PC-9 (cell line): ENCODE measurements at regions not wholly inside any gene's neighbourhood (a gene's known extent, or its start where the extent isn't known, plus 50 kb on each side); places are given as distances from the start of the nearest gene placed in this dataset.

Experiments used
- BruUV-seq: library from RNA; stranded (reverse); fragments of 400-500 nt; replicated peaks from 2 replicates; lab custom pipeline; 2021; lab: Mats Ljungman, UMichigan
- CTCF ChIA-PET: fragments of 300-600 bp; sonication (Branson Sonifier 250); formaldehyde crosslinking; loops from one replicate; lab custom pipeline; 2022; ENCODE audit warnings: antibody characterized with exemption; lab: Charles Lee
- POLR2A ChIA-PET: fragments of 300-600 bp; sonication (Branson Sonifier 250); formaldehyde crosslinking; loops from one replicate; lab custom pipeline; 2022; ENCODE audit warnings: antibody characterized with exemption; ENCODE audit not compliant: unreplicated experiment; lab: Charles Lee
- DNase-seq, 2 experiments: peaks; one replicate each; pipeline versions ENCODE4 v3.0.0 to v3.0.0-alpha.2; 2015 to 2022; ENCODE audit warnings: mixed read lengths in 1 of 2
- H2AFZ ChIP-seq: fragments of 200-600 bp; sonication (generic); 2 replicates; pipeline ENCODE4 v1.8.1; 2017; ENCODE audit warnings: antibody characterized with exemption
- H3F3A ChIP-seq: fragments of 200-600 bp; sonication (generic); 2 replicates; pipeline ENCODE4 v1.8.1; 2017; ENCODE audit warnings: antibody characterized with exemption, mild to moderate bottlenecking, low read depth; ENCODE audit not compliant: insufficient read depth
- H3K27ac ChIP-seq: fragments of 200-600 bp; sonication (generic); 2 replicates; pipeline ENCODE4 v1.6.1; 2016; ENCODE audit warnings: mixed run types
- H3K27me3 ChIP-seq: fragments of 200-600 bp; sonication (generic); 2 replicates; pipeline ENCODE4 v1.6.1; 2016; ENCODE audit warnings: low read depth, mixed run types; ENCODE audit not compliant: insufficient read depth
- H3K36me3 ChIP-seq: fragments of 200-600 bp; sonication (generic); 2 replicates; pipeline ENCODE4 v1.6.1; 2016; ENCODE audit warnings: low read depth, mixed run types
- H3K4me1 ChIP-seq: fragments of 200-600 bp; sonication (generic); replicated peaks from 2 replicates; pipeline ENCODE4 v1.6.1; 2016; ENCODE audit warnings: mixed run types; ENCODE audit not compliant: insufficient read depth
- H3K4me2 ChIP-seq: fragments of 200-600 bp; sonication (generic); 2 replicates; pipeline ENCODE4 v1.6.1; 2017; ENCODE audit warnings: mixed run types
- H3K4me3 ChIP-seq: fragments of 200-600 bp; sonication (generic); 2 replicates; pipeline ENCODE4 v1.6.1; 2016; ENCODE audit warnings: mixed run types
- H3K79me2 ChIP-seq: fragments of 200-600 bp; sonication (generic); 2 replicates; pipeline ENCODE4 v1.6.1; 2017; ENCODE audit warnings: low read depth, mixed run types
- H3K9me2 ChIP-seq: fragments of 200-600 bp; sonication (generic); 2 replicates; pipeline ENCODE4 v1.8.1; 2017; ENCODE audit warnings: mild to moderate bottlenecking; ENCODE audit not compliant: insufficient read depth
- H3K9me3 ChIP-seq: fragments of 200-600 bp; sonication (generic); 2 replicates; pipeline ENCODE4 v1.8.1; 2016; ENCODE audit warnings: low read depth; ENCODE audit not compliant: insufficient read depth
- H4K20me1 ChIP-seq: fragments of 200-600 bp; sonication (generic); 2 replicates; pipeline ENCODE4 v1.8.1; 2017; ENCODE audit not compliant: insufficient read depth
- EZH2 ChIP-seq: fragments of 200-600 bp; sonication (generic); IDR thresholded peaks from 2 replicates; pipeline ENCODE4 v1.8.0; 2017; ENCODE audit warnings: antibody characterized with exemption, low read depth
- intact Hi-C: fragments of 100-400 bp; cut with micrococcal nuclease; formaldehyde crosslinking; loops from one replicate; pipeline ENCODE4 v1.10.0; 2022; ENCODE audit not compliant: unreplicated experiment
- TF ChIP-seq, protein P1 (sequence below): fragments of 200-600 bp; sonication (generic); conservative IDR thresholded peaks from 2 replicates; pipeline ENCODE4 v1.6.1; 2017; ENCODE audit warnings: mixed run types, antibody characterized with exemption, mild to moderate bottlenecking, moderate library complexity

GRCh38 chr6:81636930-81637568 lies 115.4 kb downstream of the TENT5A start:
- TF ChIP-seq, protein P1, sequence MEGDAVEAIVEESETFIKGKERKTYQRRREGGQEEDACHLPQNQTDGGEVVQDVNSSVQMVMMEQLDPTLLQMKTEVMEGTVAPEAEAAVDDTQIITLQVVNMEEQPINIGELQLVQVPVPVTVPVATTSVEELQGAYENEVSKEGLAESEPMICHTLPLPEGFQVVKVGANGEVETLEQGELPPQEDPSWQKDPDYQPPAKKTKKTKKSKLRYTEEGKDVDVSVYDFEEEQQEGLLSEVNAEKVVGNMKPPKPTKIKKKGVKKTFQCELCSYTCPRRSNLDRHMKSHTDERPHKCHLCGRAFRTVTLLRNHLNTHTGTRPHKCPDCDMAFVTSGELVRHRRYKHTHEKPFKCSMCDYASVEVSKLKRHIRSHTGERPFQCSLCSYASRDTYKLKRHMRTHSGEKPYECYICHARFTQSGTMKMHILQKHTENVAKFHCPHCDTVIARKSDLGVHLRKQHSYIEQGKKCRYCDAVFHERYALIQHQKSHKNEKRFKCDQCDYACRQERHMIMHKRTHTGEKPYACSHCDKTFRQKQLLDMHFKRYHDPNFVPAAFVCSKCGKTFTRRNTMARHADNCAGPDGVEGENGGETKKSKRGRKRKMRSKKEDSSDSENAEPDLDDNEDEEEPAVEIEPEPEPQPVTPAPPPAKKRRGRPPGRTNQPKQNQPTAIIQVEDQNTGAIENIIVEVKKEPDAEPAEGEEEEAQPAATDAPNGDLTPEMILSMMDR: no peak
- TF ChIP-seq EZH2: no peak
- Histone ChIP-seq H2AFZ (no peak overlapping the region), H3K27ac (no peak overlapping the region), H3K4me1 (peaks cover 18% of the 10 kb centered on the region; the same call in 1 of the 2 replicates), H3K9me3 (no peaks in the 10 kb centered on the region), H4K20me1 (no peaks in the 10 kb centered on the region), H3K9me2 (no peaks in the 10 kb centered on the region), H3K4me2 (no peak overlapping the region), H3K27me3 (no peaks in the 10 kb centered on the region), H3K79me2 (no peaks in the 10 kb centered on the region), H3K4me3 (no peak overlapping the region), H3K36me3 (no peaks in the 10 kb centered on the region), H3F3A (no peaks in the 10 kb centered on the region)
- BruUV-seq: no TSS peak
- POLR2A ChIA-PET: no interaction called here
- CTCF ChIA-PET: no interaction called here
- no peak for DNase-seq
- intact Hi-C loops: no loop called here

DNA sequence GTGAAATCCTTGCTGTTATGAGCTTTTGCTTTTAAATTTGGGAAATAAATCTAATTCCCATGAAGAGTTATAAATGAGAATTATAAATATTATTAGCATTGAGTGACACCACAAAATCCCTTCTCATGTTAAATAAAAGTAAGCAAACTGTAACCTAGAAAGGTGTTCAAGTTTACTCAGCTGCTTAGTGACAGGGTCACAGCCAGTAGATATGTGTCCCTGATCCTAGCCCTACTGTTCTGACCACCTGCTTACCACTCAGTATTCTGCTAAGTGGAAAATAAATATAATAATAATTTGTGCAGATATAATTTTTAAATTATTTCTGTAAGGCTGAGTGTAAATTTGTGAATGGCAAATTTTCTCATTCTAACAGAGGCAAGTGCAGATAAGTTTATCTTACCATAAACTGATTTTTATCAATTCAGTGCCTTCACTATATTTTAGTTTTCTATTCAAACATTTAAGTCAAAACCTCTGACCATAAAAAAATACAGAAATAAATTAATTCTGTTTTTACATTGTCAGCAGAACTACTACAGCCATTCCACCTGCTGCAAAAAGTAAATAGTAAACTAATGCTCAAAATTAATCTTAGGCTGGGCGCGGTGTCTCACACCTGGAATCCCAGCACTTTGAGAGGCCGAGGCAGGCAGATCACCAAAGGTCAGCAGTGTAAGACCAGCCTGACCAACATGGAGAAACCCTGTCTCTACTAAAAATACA lies 118.2 kb downstream of the TENT5A start:
- Histone ChIP-seq H4K20me1 (no peaks in the 10 kb centered on the region), H3F3A (no peaks in the 10 kb centered on the region), H3K4me3 (no peak overlapping the region), H3K4me2 (no peak overlapping the region), H3K9me3 (peaks cover 6% of the 10 kb centered on the region; the same call in 1 of the 2 replicates), H3K27ac (no peak overlapping the region), H3K79me2 (no peaks in the 10 kb centered on the region), H3K4me1 (peaks cover 18% of the 10 kb centered on the region; the same call in 1 of the 2 replicates), H3K36me3 (no peaks in the 10 kb centered on the region), H3K9me2 (no peaks in the 10 kb centered on the region), H3K27me3 (no peaks in the 10 kb centered on the region), H2AFZ (no peak overlapping the region)
- no peak for DNase-seq
- ChIA-PET POLR2A (no interaction called here), CTCF (no interaction called here)
- BruUV-seq: no TSS peak
- TF ChIP-seq, protein P1: no peak
- no peak for TF ChIP-seq EZH2
- intact Hi-C loops: no loop called here

DNA sequence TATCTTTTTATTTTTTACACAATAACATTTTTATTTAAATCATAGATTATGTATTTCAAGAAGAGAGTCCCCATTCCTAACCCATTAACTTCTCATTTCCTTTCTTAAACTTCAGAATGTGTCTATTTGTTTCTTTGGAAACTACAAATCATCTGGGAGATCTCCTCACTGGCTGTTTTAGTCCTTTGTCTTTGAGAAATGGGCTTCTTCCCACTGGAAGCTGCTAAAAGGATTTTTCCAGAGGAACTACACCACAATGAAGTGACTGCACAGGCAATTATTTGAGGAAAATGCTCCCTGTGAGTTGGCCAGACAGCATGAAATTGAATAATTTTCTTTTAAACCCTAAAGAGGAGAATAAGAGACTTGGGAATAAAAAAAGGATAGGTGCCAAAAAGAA lies 119.1 kb downstream of the TENT5A start:
- BruUV-seq: no TSS peak
- no peaks in the 10 kb centered on the region for H3K9me2 ChIP-seq
- no peak overlapping the region for H3K4me3 ChIP-seq
- TF ChIP-seq, protein P1: no peak
- no peak for TF ChIP-seq EZH2
- intact Hi-C loops: no loop called here
- no peak overlapping the region for H3K27ac ChIP-seq
- ChIA-PET POLR2A (no interaction called here), CTCF (no interaction called here)
- no peaks in the 10 kb centered on the region for H3F3A ChIP-seq
- H3K4me1 ChIP-seq: peaks cover 9% of the 10 kb centered on the region; the same call in 1 of the 2 replicates
- H3K36me3 ChIP-seq: no peaks in the 10 kb centered on the region
- H3K9me3 ChIP-seq: peaks cover 6% of the 10 kb centered on the region; the same call in 1 of the 2 replicates
- H2AFZ ChIP-seq: no peak overlapping the region
- H3K27me3 ChIP-seq: no peaks in the 10 kb centered on the region
- H3K79me2 ChIP-seq: no peaks in the 10 kb centered on the region
- no peaks in the 10 kb centered on the region for H4K20me1 ChIP-seq
- DNase-seq: no peak
- no peak overlapping the region for H3K4me2 ChIP-seq
